Esophagus muscularis mucosa (tissue), 4 donors: ENCODE measurements at regions not wholly inside any gene's neighbourhood (a gene's known extent, or its start where the extent isn't known, plus 50 kb on each side); places are given as distances from the start of the nearest gene placed in this dataset.

Experiments used
- CTCF ChIP-seq, 3 experiments: fragments of 200-600 bp in 2 of 3; fragments of 450-650 bp in 1 of 3; sonication (generic) in 2 of 3; IDR thresholded peaks; one replicate each; pipeline ENCODE4 v1.5.1; 2017 to 2019; ENCODE audit warnings: antibody characterized with exemption in 3 of 3, mild to moderate bottlenecking in 2 of 3, moderate library complexity in 1 of 3
- EP300 ChIP-seq: sonication (generic); formaldehyde crosslinking; IDR thresholded peaks from one replicate; pipeline ENCODE4 v1.6.1; 2017; ENCODE audit warnings: antibody characterized with exemption
- POLR2A ChIP-seq: fragments of 450-650 bp; IDR thresholded peaks from one replicate; pipeline ENCODE4 v1.6.1; 2017; ENCODE audit warnings: antibody characterized with exemption, moderate library complexity, mild to moderate bottlenecking, low read depth
- POLR2AphosphoS5 ChIP-seq, 2 donors: sonication (generic); formaldehyde crosslinking; IDR thresholded peaks; one replicate each; pipeline ENCODE4 v1.6.1; 2017; ENCODE audit warnings: antibody characterized with exemption in 2 of 2

- TF ChIP-seq POLR2A (no peak), POLR2AphosphoS5 (IDR thresholded peaks at IDR 0.05) (no peak), EP300 (no peak), CTCF (IDR thresholded peaks at IDR 0.05) (no peak)
Observed at GRCh38 chr15:85976102-85976501, 103.6 kb upstream of the AGBL1 start.
